Omental fat pad (tissue), 3 donors: ENCODE measurements at regions not wholly inside any gene's neighbourhood (a gene's known extent, or its start where the extent isn't known, plus 50 kb on each side); places are given as distances from the start of the nearest gene placed in this dataset.

Experiments
- ATAC-seq: fragments of 150-250 bp; one replicate; pipeline ENCODE4 v1.9.1; 2016; ENCODE audit warnings: mild to moderate bottlenecking, moderate library complexity; ENCODE audit not compliant: low FRiP score
- DNase-seq: peaks from one replicate; pipeline ENCODE4 v3.0.0-alpha.2; 2019; ENCODE audit warnings: low spot score
- CTCF ChIP-seq, 3 donors: fragments of 450-650 bp; IDR thresholded peaks; one replicate each; pipeline ENCODE4 v1.5.1; 2016 to 2017; ENCODE audit warnings: antibody characterized with exemption in 3 of 3, mild to moderate bottlenecking in 3 of 3, moderate library complexity in 2 of 3

GRCh38 chr5:4532705-4533080, 607.4 kb upstream of the ADAMTS16 start:
- ATAC-seq = no peak
- no peak for TF ChIP-seq CTCF (IDR thresholded peaks at IDR 0.05)
- DNase-seq = no peak

DNA sequence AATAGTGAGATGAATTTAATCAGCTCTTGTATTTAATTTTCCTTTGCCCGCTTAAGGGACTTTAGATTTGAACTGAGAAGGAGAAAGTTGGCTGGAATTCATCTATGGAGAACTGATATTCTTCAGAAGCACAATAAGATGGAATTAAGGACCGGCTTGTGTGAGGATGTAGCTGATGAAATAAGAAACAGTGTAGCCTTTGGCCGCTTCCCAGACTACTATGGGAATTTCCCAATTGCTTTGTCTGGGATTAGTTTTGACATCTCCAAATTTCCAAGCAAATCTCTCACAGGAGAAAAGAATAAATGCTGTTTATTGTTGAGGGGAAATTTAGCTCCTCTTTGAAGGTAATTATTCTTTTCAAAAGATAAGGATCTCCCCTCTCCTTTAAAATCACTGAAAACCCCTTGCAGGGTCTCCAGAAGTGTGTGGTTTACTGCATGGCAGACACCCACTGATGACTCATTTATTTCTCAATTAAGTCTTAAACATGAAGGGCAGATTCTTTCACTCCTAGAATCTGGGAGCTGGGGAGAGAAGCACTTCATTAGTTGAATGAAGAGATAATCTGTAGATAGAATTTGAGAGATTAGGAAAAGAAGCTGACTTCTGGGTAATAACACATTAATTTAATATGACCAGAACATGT, 606.5 kb upstream of the ADAMTS16 start:
- no peak for TF ChIP-seq CTCF (IDR thresholded peaks at IDR 0.05)
- ATAC-seq = peak; percentile 72
- DNase-seq = no peak

DNA sequence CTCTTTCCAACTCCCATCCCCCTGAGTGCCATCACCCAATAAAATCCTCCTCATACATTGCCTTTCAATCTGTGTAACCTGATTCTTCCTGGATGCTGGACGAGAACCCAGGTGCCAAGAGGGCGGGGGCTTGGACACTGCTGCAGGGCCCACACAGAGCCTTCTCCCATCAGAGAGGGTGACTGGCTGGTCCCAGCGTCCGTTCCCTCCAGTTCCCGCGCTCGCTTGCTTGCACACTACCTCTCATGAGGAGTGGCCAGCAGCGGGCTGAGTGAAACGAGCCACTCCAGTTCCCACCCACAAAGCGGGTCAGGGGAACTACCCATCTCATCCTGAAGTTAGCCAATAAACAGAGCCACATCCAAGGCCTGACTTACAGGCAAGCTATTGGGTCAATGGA, 602.6 kb upstream of the ADAMTS16 start:
- no peak for TF ChIP-seq CTCF (IDR thresholded peaks at IDR 0.05)
- no peak for ATAC-seq
- DNase-seq = no peak

- TF ChIP-seq CTCF (IDR thresholded peaks at IDR 0.05) = no peak
- ATAC-seq (no peak), DNase-seq (no peak)
Observed at GRCh38 chr5:4540375-4541173, 599.6 kb upstream of the ADAMTS16 start.

- ATAC-seq (no peak), DNase-seq (no peak)
- no peak for TF ChIP-seq CTCF (IDR thresholded peaks at IDR 0.05)
Observed at GRCh38 chr5:4541334-4541733, 598.8 kb upstream of the ADAMTS16 start.

DNA sequence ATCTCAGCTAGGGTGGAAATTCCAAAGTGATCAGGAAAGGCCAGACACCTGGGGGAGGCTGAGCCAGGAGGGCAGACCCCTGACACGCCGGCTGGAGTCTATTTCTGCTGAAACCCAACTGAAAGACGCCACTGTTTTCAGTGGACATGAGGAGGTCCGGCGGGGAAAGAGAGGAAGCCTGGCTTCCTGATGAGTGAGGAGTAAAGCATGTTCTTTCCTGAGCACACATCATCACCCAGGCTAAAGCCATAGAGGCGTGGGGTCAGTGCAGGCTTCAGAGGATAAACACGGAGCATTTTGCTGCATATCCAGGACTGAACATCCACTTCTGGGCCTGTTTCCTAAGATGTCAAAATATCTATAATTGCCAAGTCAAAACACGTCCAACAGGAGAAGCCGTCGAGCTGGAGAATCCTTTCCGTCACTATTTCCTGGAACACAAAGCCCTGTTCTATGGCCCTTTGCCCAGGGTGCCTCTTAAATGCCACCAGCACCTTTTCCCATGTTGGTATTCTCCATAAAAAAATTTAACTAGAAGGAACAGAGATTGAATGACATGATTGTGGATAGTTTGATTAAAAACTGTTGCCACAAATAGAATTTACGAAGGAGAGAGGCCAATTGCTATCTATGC, 597.9 kb upstream of the ADAMTS16 start:
- no peak for ATAC-seq
- no peak for TF ChIP-seq CTCF (IDR thresholded peaks at IDR 0.05)
- DNase-seq = no peak
